Ovary (tissue), 7 donors: ENCODE measurements at regions not wholly inside any gene's neighbourhood (a gene's known extent, or its start where the extent isn't known, plus 50 kb on each side); places are given as distances from the start of the nearest gene placed in this dataset.

Experiments used
- DNase-seq, 5 donors: peaks; one replicate each; pipeline ENCODE4 v3.0.0-alpha.2; 2019 to 2020
- H3K27ac ChIP-seq, 2 donors: fragments of 200-600 bp; one replicate each; pipeline versions ENCODE4 v1.5.1 to v1.8.0; 2019 to 2022
- H3K27me3 ChIP-seq: fragments of 200-600 bp; one replicate; pipeline ENCODE4 v1.8.0; 2022
- H3K36me3 ChIP-seq: fragments of 200-600 bp; sonication (generic); one replicate; pipeline ENCODE4 v1.5.1; 2019
- H3K4me1 ChIP-seq: one replicate; pipeline ENCODE4 v1.8.1; 2013; ENCODE audit warnings: mild to moderate bottlenecking, moderate library complexity; ENCODE audit not compliant: insufficient read depth
- H3K4me3 ChIP-seq: fragments of 200-600 bp; sonication (generic); one replicate; pipeline ENCODE4 v1.5.1; 2017
- H3K9me3 ChIP-seq, 2 donors: fragments of 200-600 bp in 1 of 2; sonication (generic) in 1 of 2; one replicate each; pipeline versions ENCODE4 v1.5.1 to v1.8.1; 2013 to 2019; ENCODE audit warnings: mild to moderate bottlenecking in 1 of 2, moderate library complexity in 1 of 2
- EP300 ChIP-seq: sonication (generic); formaldehyde crosslinking; IDR thresholded peaks from one replicate; pipeline ENCODE4 v1.6.1; 2017; ENCODE audit warnings: antibody characterized with exemption
- POLR2A ChIP-seq: fragments of 450-650 bp; IDR thresholded peaks from one replicate; pipeline ENCODE4 v1.6.1; 2017; ENCODE audit warnings: antibody characterized with exemption, mild to moderate bottlenecking, moderate library complexity
- WGBS, 3 donors: extraction: QIAGEN DNeasy Blood & Tissue Kit in 1 of 3; methylation state at CpG; one replicate each; pipeline versions ENCODE4 v1.1.5 to v1.1.7; 2013 to 2017; 5-methylcytosine and 5-hydroxymethylcytosine counted together
- intact Hi-C, 4 donors: fragments of 100-400 bp; cut with DNase I; formaldehyde crosslinking; loops; one replicate each; pipeline versions ENCODE4 v1.11.0 to v1.15.1; 2022 to 2023
- TF ChIP-seq, protein P1 (sequence below), 3 donors: fragments of 450-650 bp in 2 of 3; fragments of 200-600 bp in 1 of 3; IDR thresholded peaks; one replicate each; pipeline versions ENCODE4 v1.5.1 to v1.8.0; 2016 to 2022; ENCODE audit warnings: antibody characterized with exemption in 3 of 3, mild to moderate bottlenecking in 1 of 3
- donor health status: DM: no; HTN: no; CAD: no; lungs with moderate emphysema.
- donor health status: DM: no; HTN: no; CAD: no.
- donor health status: Bipolar disorder and iron deficiency.
- donor health status: DM: no; HTN: no; CAD: no.
- donor health status: DM: yes; HTN: yes; CAD: no.

DNA sequence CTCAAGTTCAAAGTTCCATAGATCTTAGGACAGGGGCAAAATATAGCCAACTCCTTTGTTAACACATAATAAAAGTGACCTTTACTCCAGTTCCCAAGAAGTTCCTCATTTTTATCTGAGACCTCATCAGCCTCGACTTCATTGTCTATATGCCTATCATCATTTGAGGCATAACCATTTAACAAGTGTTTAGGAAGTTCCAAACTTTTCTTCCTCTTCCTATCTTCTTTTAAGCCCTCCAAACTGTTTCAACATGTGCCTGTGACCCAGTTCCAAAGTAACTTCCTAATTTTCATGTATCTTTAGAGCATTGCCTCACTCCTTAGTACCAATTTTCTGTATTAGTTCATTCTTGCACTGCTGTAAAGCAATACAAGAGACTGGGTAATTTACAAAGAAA is 569.1 kb downstream of the ANKRD7 start:
- WGBS, 3 donors: 76 to 89% (median 79%) methylated on average over 1 of the region's 1 CpG
- DNase-seq: no peak
- no peaks in the 10 kb centered on the region for H3K9me3 ChIP-seq
- intact Hi-C loops: no loop called here
- H3K36me3 ChIP-seq: no peaks in the 10 kb centered on the region
- no peaks in the 10 kb centered on the region for H3K4me1 ChIP-seq
- no peak overlapping the region for H3K27ac ChIP-seq
- TF ChIP-seq EP300: no peak
- no peak for TF ChIP-seq POLR2A
- TF ChIP-seq, protein P1, sequence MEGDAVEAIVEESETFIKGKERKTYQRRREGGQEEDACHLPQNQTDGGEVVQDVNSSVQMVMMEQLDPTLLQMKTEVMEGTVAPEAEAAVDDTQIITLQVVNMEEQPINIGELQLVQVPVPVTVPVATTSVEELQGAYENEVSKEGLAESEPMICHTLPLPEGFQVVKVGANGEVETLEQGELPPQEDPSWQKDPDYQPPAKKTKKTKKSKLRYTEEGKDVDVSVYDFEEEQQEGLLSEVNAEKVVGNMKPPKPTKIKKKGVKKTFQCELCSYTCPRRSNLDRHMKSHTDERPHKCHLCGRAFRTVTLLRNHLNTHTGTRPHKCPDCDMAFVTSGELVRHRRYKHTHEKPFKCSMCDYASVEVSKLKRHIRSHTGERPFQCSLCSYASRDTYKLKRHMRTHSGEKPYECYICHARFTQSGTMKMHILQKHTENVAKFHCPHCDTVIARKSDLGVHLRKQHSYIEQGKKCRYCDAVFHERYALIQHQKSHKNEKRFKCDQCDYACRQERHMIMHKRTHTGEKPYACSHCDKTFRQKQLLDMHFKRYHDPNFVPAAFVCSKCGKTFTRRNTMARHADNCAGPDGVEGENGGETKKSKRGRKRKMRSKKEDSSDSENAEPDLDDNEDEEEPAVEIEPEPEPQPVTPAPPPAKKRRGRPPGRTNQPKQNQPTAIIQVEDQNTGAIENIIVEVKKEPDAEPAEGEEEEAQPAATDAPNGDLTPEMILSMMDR (IDR thresholded peaks at IDR 0.05): no peak
- no peak overlapping the region for H3K4me3 ChIP-seq
- no peaks in the 10 kb centered on the region for H3K27me3 ChIP-seq

- 11 to 19% (median 11%) methylated on average over 1 of the region's 1 CpG for WGBS, 3 donors
- H3K27me3 ChIP-seq: no peaks in the 10 kb centered on the region
- intact Hi-C loops: no loop called here
- no peaks in the 10 kb centered on the region for H3K9me3 ChIP-seq
- DNase-seq: no peak
- no peak overlapping the region for H3K27ac ChIP-seq
- no peak for TF ChIP-seq EP300
- TF ChIP-seq, protein P1 (IDR thresholded peaks at IDR 0.05): no peak
- no peak for TF ChIP-seq POLR2A
- no peaks in the 10 kb centered on the region for H3K4me1 ChIP-seq
- no peaks in the 10 kb centered on the region for H3K36me3 ChIP-seq
- H3K4me3 ChIP-seq: no peak overlapping the region
Measured at GRCh38 chr7:118794419-118794818, 569.9 kb downstream of the ANKRD7 start.

- WGBS, 3 donors: 83 to 91% (median 88%) methylated on average over 2 of the region's 2 CpGs
- TF ChIP-seq, protein P1 (IDR thresholded peaks at IDR 0.05): no peak
- TF ChIP-seq POLR2A (no peak), EP300 (no peak)
- Histone ChIP-seq H3K27ac (no peak overlapping the region), H3K9me3 (no peaks in the 10 kb centered on the region), H3K36me3 (no peaks in the 10 kb centered on the region), H3K4me3 (no peak overlapping the region), H3K4me1 (no peaks in the 10 kb centered on the region), H3K27me3 (no peaks in the 10 kb centered on the region)
- DNase-seq: no peak
- intact Hi-C loops: no loop called here
Measured at GRCh38 chr7:118801366-118801765, 576.9 kb downstream of the ANKRD7 start.

- Histone ChIP-seq H3K36me3 (no peaks in the 10 kb centered on the region), H3K9me3 (no peaks in the 10 kb centered on the region), H3K4me3 (no peak overlapping the region), H3K27ac (no peak overlapping the region), H3K27me3 (no peaks in the 10 kb centered on the region), H3K4me1 (no peaks in the 10 kb centered on the region)
- TF ChIP-seq POLR2A (no peak), EP300 (no peak)
- TF ChIP-seq, protein P1 (IDR thresholded peaks at IDR 0.05): no peak
- no peak for DNase-seq
- 96 to 97% (median 96%) methylated on average over 2 of the region's 2 CpGs for WGBS, 3 donors
- intact Hi-C loops: no loop called here
Measured at GRCh38 chr7:118802726-118803125, 578.2 kb downstream of the ANKRD7 start.

- 2 to 15% (median 4%) methylated on average over 1 of the region's 1 CpG for WGBS, 3 donors
Measured at GRCh38 chr7:118826246-118826645, 601.7 kb downstream of the ANKRD7 start.

More at GRCh38 chr7:118826246-118826645, 601.7 kb downstream of the ANKRD7 start:
- no peak overlapping the region for H3K4me3 ChIP-seq
- intact Hi-C loops: no loop called here
- no peaks in the 10 kb centered on the region for H3K36me3 ChIP-seq
- no peaks in the 10 kb centered on the region for H3K9me3 ChIP-seq
- TF ChIP-seq EP300 (no peak), POLR2A (no peak)
- TF ChIP-seq, protein P1 (IDR thresholded peaks at IDR 0.05): no peak
- H3K27ac ChIP-seq: no peak overlapping the region
- no peaks in the 10 kb centered on the region for H3K4me1 ChIP-seq
- H3K27me3 ChIP-seq: no peaks in the 10 kb centered on the region
- DNase-seq: no peak
